H1 (cell line): ENCODE measurements at regions not wholly inside any gene's neighbourhood (a gene's known extent, or its start where the extent isn't known, plus 50 kb on each side); places are given as distances from the start of the nearest gene placed in this dataset.

ENCODE experiments used
- CTCF ChIA-PET: fragments of 300-600 bp; sonication (Branson Sonifier 250); formaldehyde crosslinking; loops from one replicate; lab custom pipeline; 2021; ENCODE audit not compliant: partially characterized antibody; lab: Charles Lee
- POLR2A ChIA-PET: fragments of 300-600 bp; sonication (Branson Sonifier 250); formaldehyde crosslinking; loops from one replicate; lab custom pipeline; 2021; ENCODE audit warnings: inconsistent platforms; ENCODE audit not compliant: partially characterized antibody; lab: Charles Lee
- DNase-seq, 2 experiments: peaks; one replicate each; pipeline versions ENCODE4 v3.0.0 to v3.0.0-alpha.2; 2010 to 2022; ENCODE audit warnings: low spot score in 2 of 2, low read depth in 1 of 2, mixed read lengths in 1 of 2
- FAIRE-seq: peaks from 2 replicates; lab custom pipeline; 2011; peaks lifted over from hg19 to GRCh38; lab: Jason Lieb, UNC
- H2AFZ ChIP-seq: 2 replicates; pipeline ENCODE4 v1.8.1; 2012; ENCODE audit warnings: low read length, inconsistent platforms
- H2AK5ac ChIP-seq: 2 replicates; pipeline ENCODE4 v1.6.1; 2013; ENCODE audit warnings: low read depth, low read length
- H2BK120ac ChIP-seq: replicated peaks from 2 replicates; pipeline ENCODE3; 2013; ENCODE audit warnings: low read depth, low read length, inconsistent platforms
- H2BK12ac ChIP-seq: 2 replicates; pipeline ENCODE4 v1.6.1; 2013; ENCODE audit warnings: low read depth, low read length
- H2BK15ac ChIP-seq: 2 replicates; pipeline ENCODE4 v1.6.1; 2013; ENCODE audit warnings: low read length
- H2BK20ac ChIP-seq: 2 replicates; pipeline ENCODE4 v1.6.1; 2013; ENCODE audit warnings: low read length
- H2BK5ac ChIP-seq: 2 replicates; pipeline ENCODE4 v1.6.1; 2013; ENCODE audit warnings: low read depth, low read length
- H3K14ac ChIP-seq: 2 replicates; pipeline ENCODE4 v1.6.1; 2013; ENCODE audit warnings: inconsistent platforms; ENCODE audit not compliant: insufficient read length
- H3K18ac ChIP-seq: 2 replicates; pipeline ENCODE4 v1.6.1; 2013; ENCODE audit warnings: low read length; ENCODE audit errors: extremely low read depth
- H3K23ac ChIP-seq: 2 replicates; pipeline ENCODE4 v1.6.1; 2013; ENCODE audit warnings: inconsistent platforms; ENCODE audit not compliant: insufficient read length
- H3K23me2 ChIP-seq: 2 replicates; pipeline ENCODE4 v1.6.1; 2013; ENCODE audit warnings: low read depth, low read length
- H3K27ac ChIP-seq: 2 replicates; pipeline ENCODE4 v1.6.1; 2011; ENCODE audit warnings: low read depth, low read length, inconsistent platforms
- H3K27me3 ChIP-seq, 4 experiments: replicated peaks in 1 of 4; 1 replicate in 1 of 4; 2 replicates in 3 of 4; pipeline versions ENCODE4 v1.6.1 to v1.8.1; 2011 to 2013; ENCODE audit warnings: low read length in 3 of 4, mild to moderate bottlenecking in 3 of 4, inconsistent platforms in 2 of 4, mixed read lengths in 2 of 4, moderate library complexity in 1 of 4; ENCODE audit not compliant: control insufficient read depth in 3 of 4, insufficient read depth in 3 of 4; ENCODE audit errors: extremely low read depth in 1 of 4
- H3K36me3 ChIP-seq, 4 experiments: 2 replicates each; pipeline versions ENCODE4 v1.6.1 to v1.8.1; 2011 to 2013; ENCODE audit warnings: mild to moderate bottlenecking in 4 of 4, low read length in 3 of 4, moderate library complexity in 2 of 4, control low read depth in 1 of 4, inconsistent platforms in 1 of 4; ENCODE audit not compliant: insufficient read depth in 4 of 4, control insufficient read depth in 2 of 4
- H3K4ac ChIP-seq: replicated peaks from 2 replicates; pipeline ENCODE3; 2013; ENCODE audit warnings: low read length, low read depth, mixed read lengths, inconsistent platforms; ENCODE audit not compliant: insufficient read length
- H3K4me1 ChIP-seq, 4 experiments: replicated peaks in 1 of 4; 1 replicate in 1 of 4; 2 replicates in 3 of 4; pipeline versions ENCODE4 v1.6.1 to v1.8.1; 2011 to 2013; ENCODE audit warnings: low read length in 3 of 4, inconsistent platforms in 2 of 4, mixed read lengths in 1 of 4; ENCODE audit not compliant: insufficient read depth in 4 of 4, control insufficient read depth in 3 of 4
- H3K4me2 ChIP-seq, 2 experiments: 2 replicates each; pipeline versions ENCODE4 v1.6.1 to v1.8.1; 2011 to 2013; ENCODE audit warnings: low read depth in 2 of 2, low read length in 2 of 2, control low read depth in 1 of 2, inconsistent platforms in 1 of 2, mild to moderate bottlenecking in 1 of 2; ENCODE audit not compliant: insufficient read depth in 1 of 2
- H3K4me3 ChIP-seq, 4 experiments: fragments of 200-600, 300-600 bp in 1 of 4; sonication (generic), shearing (Covaris generic), sonication (Bioruptor Twin) in 1 of 4; 2 replicates each; pipeline versions ENCODE4 v1.5.1 to v1.8.1; 2011 to 2016; ENCODE audit warnings: low read length in 4 of 4, low read depth in 3 of 4, control low read depth in 2 of 4, inconsistent platforms in 2 of 4, mild to moderate bottlenecking in 2 of 4, mixed read lengths in 1 of 4, moderate library complexity in 1 of 4; ENCODE audit not compliant: insufficient read depth in 2 of 4; ENCODE audit errors: extremely low read depth in 1 of 4
- H3K56ac ChIP-seq: replicated peaks from 2 replicates; pipeline ENCODE3; 2013; ENCODE audit warnings: low read depth, mild to moderate bottlenecking, mixed read lengths, low read length, inconsistent platforms; ENCODE audit not compliant: insufficient read length
- H3K79me1 ChIP-seq: 2 replicates; pipeline ENCODE4 v1.6.1; 2013; ENCODE audit warnings: low read depth, low read length, control low read depth
- H3K79me2 ChIP-seq, 2 experiments: 2 replicates each; pipeline versions ENCODE4 v1.6.1 to v1.8.1; 2012 to 2013; ENCODE audit warnings: low read length in 2 of 2, mild to moderate bottlenecking in 2 of 2, inconsistent platforms in 1 of 2; ENCODE audit not compliant: insufficient read depth in 2 of 2, control insufficient read depth in 1 of 2
- H3K9ac ChIP-seq, 4 experiments: replicated peaks in 1 of 4; 1 replicate in 1 of 4; 2 replicates in 3 of 4; pipeline versions ENCODE4 v1.6.1 to v1.8.1; 2011 to 2013; ENCODE audit warnings: low read depth in 3 of 4, low read length in 3 of 4, control low read depth in 2 of 4, mild to moderate bottlenecking in 2 of 4, moderate library complexity in 2 of 4, inconsistent platforms in 1 of 4; ENCODE audit errors: extremely low read depth in 1 of 4
- H3K9me3 ChIP-seq, 2 experiments: 2 replicates each; pipeline versions ENCODE4 v1.6.1 to v1.8.1; 2012 to 2013; ENCODE audit warnings: mild to moderate bottlenecking in 2 of 2, moderate library complexity in 2 of 2, control low read depth in 1 of 2, inconsistent platforms in 1 of 2, low read depth in 1 of 2, low read length in 1 of 2, mixed read lengths in 1 of 2; ENCODE audit not compliant: insufficient read depth in 2 of 2
- H4K20me1 ChIP-seq, 2 experiments: replicated peaks in 1 of 2; 2 replicates each; pipeline versions ENCODE3 to v1.8.1; 2011 to 2013; ENCODE audit warnings: inconsistent platforms in 2 of 2, low read length in 2 of 2, mild to moderate bottlenecking in 1 of 2; ENCODE audit not compliant: insufficient read depth in 2 of 2, control insufficient read depth in 1 of 2
- H4K5ac ChIP-seq: 2 replicates; pipeline ENCODE4 v1.6.1; 2013; ENCODE audit warnings: low read length, low read depth, mixed read lengths, inconsistent platforms; ENCODE audit not compliant: insufficient read length
- H4K8ac ChIP-seq: 2 replicates; pipeline ENCODE4 v1.8.0; 2013; ENCODE audit warnings: mild to moderate bottlenecking, moderate library complexity, low read length, inconsistent platforms; ENCODE audit not compliant: insufficient read depth; ENCODE audit errors: extremely low read depth
- H4K91ac ChIP-seq: replicated peaks from 2 replicates; pipeline ENCODE3; 2013; ENCODE audit warnings: low read length, mixed read lengths, inconsistent platforms; ENCODE audit not compliant: insufficient read length
- JUN ChIP-seq: IDR thresholded peaks from 2 replicates; pipeline ENCODE4 v1.6.1; 2011; ENCODE audit warnings: low read depth, mild to moderate bottlenecking, improper control_type of control experiment, low read length
- NANOG ChIP-seq: IDR thresholded peaks from 2 replicates; pipeline ENCODE4 v1.6.1; 2011; ENCODE audit warnings: low read length, low read depth, mild to moderate bottlenecking, inconsistent platforms; ENCODE audit not compliant: insufficient read depth, poor library complexity, severe bottlenecking
- SIN3A ChIP-seq, 2 experiments: IDR thresholded peaks in 1 of 2; conservative IDR thresholded peaks in 1 of 2; 2 replicates each; pipeline ENCODE4 v1.6.1; 2011 to 2012; ENCODE audit warnings: low read length in 2 of 2, improper control_type of control experiment in 1 of 2, low read depth in 1 of 2, mild to moderate bottlenecking in 1 of 2
- SP4 ChIP-seq: IDR thresholded peaks from 2 replicates; pipeline ENCODE4 v1.6.1; 2012; ENCODE audit warnings: low read length, inconsistent platforms
- TEAD4 ChIP-seq: IDR thresholded peaks from 2 replicates; pipeline ENCODE4 v1.6.1; 2012; ENCODE audit warnings: low read depth, low read length, inconsistent platforms, mixed read lengths

GRCh38 chr21:15524855-15525254, 204.9 kb upstream of the USP25 start:
- Histone ChIP-seq H4K20me1 (no peaks in the 10 kb centered on the region), H4K91ac (no peak overlapping the region), H2BK15ac (no peak overlapping the region), H2AFZ (no peak overlapping the region), H4K8ac (no peak overlapping the region), H3K9ac (no peak overlapping the region), H3K27ac (no peak overlapping the region), H2BK12ac (no peak overlapping the region), H3K56ac (no peak overlapping the region), H3K79me1 (no peaks in the 10 kb centered on the region), H3K18ac (no peak overlapping the region), H2BK5ac (no peak overlapping the region), H4K5ac (no peak overlapping the region), H2BK20ac (no peak overlapping the region), H3K23ac (no peak overlapping the region), H3K9me3 (peaks cover 0 to 4% of the 10 kb centered on the region in 2 experiments; a peak in 1 of 4 replicates), H3K14ac (no peak overlapping the region), H2AK5ac (no peak overlapping the region), H3K79me2 (no peaks in the 10 kb centered on the region), H3K36me3 (no peaks in the 10 kb centered on the region), H3K23me2 (no peaks in the 10 kb centered on the region), H3K4me3 (no peak overlapping the region), H3K27me3 (no peaks in the 10 kb centered on the region), H2BK120ac (no peak overlapping the region), H3K4me1 (no peaks in the 10 kb centered on the region), H3K4me2 (no peak overlapping the region), H3K4ac (no peak overlapping the region)
- DNase-seq (no peak), FAIRE-seq (no peak)
- POLR2A ChIA-PET, result no interaction called here
- CTCF ChIA-PET, result interaction anchor here (1.4 kb wide), 1 partner anchor 13 kb away, joined by 3 read pairs; no protein-coding TSS in a partner anchor
- no peak for TF ChIP-seq JUN
- TF ChIP-seq TEAD4, result no peak
- no peak for TF ChIP-seq SIN3A (conservative IDR thresholded peaks at IDR 0.05 in 1 of 2, IDR thresholded peaks at IDR 0.05 in 1 of 2; ENCODE audit: low read depth in 1 of 2, low read length in 2 of 2)
- no peak for TF ChIP-seq NANOG
- TF ChIP-seq SP4, result no peak
